Neural cell (in vitro differentiated cells): ENCODE measurements at regions not wholly inside any gene's neighbourhood (a gene's known extent, or its start where the extent isn't known, plus 50 kb on each side); places are given as distances from the start of the nearest gene placed in this dataset.

Source experiments
- H2AFZ ChIP-seq: fragments of 200-600, 300-800 bp; sonication (generic), shearing (Covaris generic); 2 replicates; pipeline ENCODE4 v1.6.0; 2014; ENCODE audit warnings: low read depth, mild to moderate bottlenecking, antibody characterized with exemption, low read length, moderate library complexity
- H3F3A ChIP-seq: fragments of 200-600 bp; shearing (Covaris generic); 2 replicates; pipeline ENCODE4 v1.6.1; 2016; ENCODE audit warnings: mild to moderate bottlenecking, moderate library complexity, mixed read lengths, antibody characterized with exemption, low read length; ENCODE audit not compliant: insufficient read depth, poor library complexity, severe bottlenecking
- H3K27ac ChIP-seq: fragments of 200-600, 300-800 bp; sonication (generic), shearing (Covaris generic); 2 replicates; pipeline ENCODE4 v1.5.1; 2014; ENCODE audit warnings: mild to moderate bottlenecking, low read length, moderate library complexity
- H3K27me3 ChIP-seq: fragments of 300-800, 200-600 bp; sonication (generic), shearing (Covaris generic); 2 replicates; pipeline ENCODE4 v1.6.0; 2014; ENCODE audit warnings: mild to moderate bottlenecking, low read depth, low read length, moderate library complexity; ENCODE audit not compliant: insufficient read depth
- H3K36me3 ChIP-seq: fragments of 300-800, 200-600 bp; sonication (generic), shearing (Covaris generic); 2 replicates; pipeline ENCODE4 v1.5.1; 2014; ENCODE audit warnings: mild to moderate bottlenecking, antibody characterized with exemption, low read length, moderate library complexity; ENCODE audit not compliant: insufficient read depth
- H3K4me2 ChIP-seq: fragments of 300-800, 200-600 bp; sonication (generic), shearing (Covaris generic); 2 replicates; pipeline ENCODE4 v1.6.0; 2014; ENCODE audit warnings: mild to moderate bottlenecking, low read length
- H3K4me3 ChIP-seq: fragments of 300-800, 200-600 bp; sonication (generic), shearing (Covaris generic); 2 replicates; pipeline ENCODE4 v1.5.1; 2014; ENCODE audit warnings: mild to moderate bottlenecking, low read length, moderate library complexity
- H3K79me2 ChIP-seq: fragments of 200-600 bp; shearing (Covaris generic); replicated peaks from 2 replicates; pipeline ENCODE4 v1.6.0; 2014; ENCODE audit warnings: mild to moderate bottlenecking, low read length, moderate library complexity; ENCODE audit not compliant: insufficient read depth
- H3K9ac ChIP-seq: fragments of 300-800, 200-600 bp; sonication (generic), shearing (Covaris generic); 2 replicates; pipeline ENCODE4 v1.6.1; 2016; ENCODE audit warnings: mild to moderate bottlenecking, low read length, mixed read lengths
- H3K9me2 ChIP-seq: fragments of 200-600 bp; shearing (Covaris generic); 2 replicates; pipeline ENCODE4 v1.6.1; 2016; ENCODE audit warnings: mild to moderate bottlenecking, low read length, mixed read lengths; ENCODE audit not compliant: insufficient read depth
- H3K9me3 ChIP-seq: fragments of 200-600, 300-800 bp; sonication (generic), shearing (Covaris generic); 2 replicates; pipeline ENCODE4 v1.6.1; 2016; ENCODE audit warnings: mild to moderate bottlenecking, mixed run types, low read length, moderate library complexity, mixed read lengths
- H4K20me1 ChIP-seq: fragments of 200-600 bp; shearing (Covaris generic); 2 replicates; pipeline ENCODE4 v1.6.1; 2016; ENCODE audit warnings: mild to moderate bottlenecking, mixed run types; ENCODE audit not compliant: insufficient read depth
- CTCF ChIP-seq: fragments of 450-650 bp; IDR thresholded peaks from 2 replicates; pipeline ENCODE4 v1.5.1; 2014; ENCODE audit warnings: antibody characterized with exemption, mild to moderate bottlenecking, moderate library complexity; ENCODE audit not compliant: poor library complexity, severe bottlenecking
- EP300 ChIP-seq: fragments of 450-650 bp; conservative IDR thresholded peaks from 2 replicates; pipeline ENCODE4 v1.6.1; 2014; ENCODE audit warnings: antibody characterized with exemption, mild to moderate bottlenecking, moderate library complexity; ENCODE audit not compliant: poor library complexity, severe bottlenecking
- EZH2 ChIP-seq: fragments of 200-600, 300-800 bp; shearing (Covaris generic), sonication (generic); IDR thresholded peaks from 2 replicates; pipeline ENCODE4 v1.6.1; 2014; ENCODE audit warnings: antibody characterized with exemption, low read length, borderline replicate concordance, mild to moderate bottlenecking; ENCODE audit not compliant: insufficient read depth, poor library complexity, severe bottlenecking
- MXI1 ChIP-seq: fragments of 450-650 bp; conservative IDR thresholded peaks from 2 replicates; pipeline ENCODE4 v1.6.1; 2014; ENCODE audit warnings: antibody characterized with exemption, mild to moderate bottlenecking; ENCODE audit not compliant: poor library complexity, severe bottlenecking
- POLR2AphosphoS5 ChIP-seq: IDR thresholded peaks from 2 replicates; pipeline ENCODE4 v1.6.1; 2012
- RAD21 ChIP-seq: fragments of 450-650 bp; conservative IDR thresholded peaks from 2 replicates; pipeline ENCODE4 v1.6.1; 2014; ENCODE audit warnings: antibody characterized with exemption, mild to moderate bottlenecking, moderate library complexity
- REST ChIP-seq: IDR thresholded peaks from 2 replicates; pipeline ENCODE4 v1.6.1; 2012; ENCODE audit warnings: borderline replicate concordance
- SMC3 ChIP-seq: fragments of 450-650 bp; conservative IDR thresholded peaks from 2 replicates; pipeline ENCODE4 v1.6.1; 2014; ENCODE audit warnings: antibody characterized with exemption, mild to moderate bottlenecking, moderate library complexity; ENCODE audit not compliant: poor library complexity
- TAF1 ChIP-seq: IDR thresholded peaks from 2 replicates; pipeline ENCODE4 v1.6.1; 2012; ENCODE audit warnings: low read depth

GRCh38 chr3:111366515-111366914 lies 175.5 kb upstream of the CD96 start:
- no peaks in the 10 kb centered on the region for H3K36me3 ChIP-seq
- no peak overlapping the region for H3K27ac ChIP-seq
- H3K9me3 ChIP-seq = no peaks in the 10 kb centered on the region
- H3K4me2 ChIP-seq = no peak overlapping the region
- H3K27me3 ChIP-seq = no peaks in the 10 kb centered on the region
- no peak overlapping the region for H2AFZ ChIP-seq
- H3F3A ChIP-seq = no peaks in the 10 kb centered on the region
- no peak for TF ChIP-seq POLR2AphosphoS5
- no peak for TF ChIP-seq RAD21
- no peak for TF ChIP-seq SMC3
- TF ChIP-seq EZH2 = no peak
- no peak for TF ChIP-seq EP300
- TF ChIP-seq TAF1 = no peak
- no peak for TF ChIP-seq MXI1
- TF ChIP-seq REST = no peak
- TF ChIP-seq CTCF = no peak
- no peaks in the 10 kb centered on the region for H3K79me2 ChIP-seq
- H4K20me1 ChIP-seq = no peaks in the 10 kb centered on the region
- no peaks in the 10 kb centered on the region for H3K9me2 ChIP-seq
- H3K4me3 ChIP-seq = no peak overlapping the region
- no peak overlapping the region for H3K9ac ChIP-seq

- H3K27ac ChIP-seq = no peak overlapping the region
- H3K9ac ChIP-seq = no peak overlapping the region
- H3K4me2 ChIP-seq = no peak overlapping the region
- H3K9me3 ChIP-seq = no peaks in the 10 kb centered on the region
- H3K9me2 ChIP-seq = no peaks in the 10 kb centered on the region
- H3K27me3 ChIP-seq = no peaks in the 10 kb centered on the region
- no peaks in the 10 kb centered on the region for H3K36me3 ChIP-seq
- no peak overlapping the region for H2AFZ ChIP-seq
- no peaks in the 10 kb centered on the region for H4K20me1 ChIP-seq
- no peak overlapping the region for H3K4me3 ChIP-seq
- H3F3A ChIP-seq = no peaks in the 10 kb centered on the region
- TF ChIP-seq TAF1 = no peak
- no peak for TF ChIP-seq RAD21
- no peaks in the 10 kb centered on the region for H3K79me2 ChIP-seq
Observed at GRCh38 chr3:111368056-111368455, 173.9 kb upstream of the CD96 start.

DNA sequence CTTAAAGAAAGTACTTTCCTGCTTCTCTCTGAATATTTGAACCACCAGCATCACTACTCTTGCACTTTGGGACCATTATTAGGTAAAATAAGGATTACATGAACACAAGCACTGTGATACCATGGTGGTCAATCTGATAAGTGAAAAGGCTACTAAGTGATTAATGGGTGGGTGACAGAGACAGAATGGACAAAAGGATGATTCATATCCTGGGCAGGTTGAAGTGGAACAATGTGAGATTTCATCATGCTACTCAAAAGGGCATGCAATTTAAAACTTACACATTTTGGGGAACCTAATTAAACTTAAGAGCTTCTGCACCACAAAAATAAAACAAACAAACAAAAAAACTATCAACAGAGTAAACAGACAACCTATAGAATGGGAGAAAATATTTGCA lies 172.0 kb upstream of the CD96 start:
- H3K9me2 ChIP-seq = no peaks in the 10 kb centered on the region
- H3F3A ChIP-seq = no peaks in the 10 kb centered on the region
- no peak overlapping the region for H3K4me3 ChIP-seq
- no peak overlapping the region for H2AFZ ChIP-seq
- no peak overlapping the region for H3K27ac ChIP-seq
- no peaks in the 10 kb centered on the region for H4K20me1 ChIP-seq
- no peak overlapping the region for H3K4me2 ChIP-seq
- no peak for TF ChIP-seq SMC3
- peaks cover 4% of the 10 kb centered on the region for H3K9me3 ChIP-seq
- no peaks in the 10 kb centered on the region for H3K36me3 ChIP-seq
- no peak overlapping the region for H3K9ac ChIP-seq
- no peaks in the 10 kb centered on the region for H3K27me3 ChIP-seq
- H3K79me2 ChIP-seq = no peaks in the 10 kb centered on the region
